ENCODE measurements at regions not wholly inside any gene's neighbourhood (a gene's known extent, or its start where the extent isn't known, plus 50 kb on each side); places are given as distances from the start of the nearest gene placed in this dataset.

GRCh38 chr2:160820691-160821090 is 327.1 kb upstream of the RBMS1 start:
- TF ChIP-seq CTCF (IDR thresholded peaks at IDR 0.05) (no peak), HOXA7 (CRISPR knock-in tag; IDR thresholded peaks at IDR 0.05) (no peak), SMC3 (IDR thresholded peaks at IDR 0.05) (no peak), MAX (IDR thresholded peaks at IDR 0.05) (no peak), JUNB (IDR thresholded peaks at IDR 0.05) (no peak), MYC (IDR thresholded peaks at IDR 0.05; ENCODE audit: borderline replicate concordance, low read length) (no peak), CEBPB (IDR thresholded peaks at IDR 0.05) (no peak), POLR2A (IDR thresholded peaks at IDR 0.05; ENCODE audit: low read length) (no peak), ZNF302 (CRISPR knock-in tag; IDR thresholded peaks at IDR 0.05) (no peak), PHF8 (IDR thresholded peaks at IDR 0.05; ENCODE audit: borderline replicate concordance, low read depth) (no peak)
